Stromal cell of bone marrow (primary cell): ENCODE measurements at regions not wholly inside any gene's neighbourhood (a gene's known extent, or its start where the extent isn't known, plus 50 kb on each side); places are given as distances from the start of the nearest gene placed in this dataset.

ENCODE experiments used
- DNase-seq: peaks from one replicate; pipeline ENCODE4 v3.0.0-alpha.2; 2012; ENCODE audit warnings: low read depth

GRCh38 chr4:24105327-24106038 lies 215.6 kb upstream of the PPARGC1A start:
- DNase-seq, result peak; percentile 96

- no peak for DNase-seq
Observed at GRCh38 chr4:24104158-24104565, 214.3 kb upstream of the PPARGC1A start.

- DNase-seq, result peak; percentile 52
Observed at GRCh38 chr4:24103434-24104157, 213.7 kb upstream of the PPARGC1A start.

- no peak for DNase-seq
Observed at GRCh38 chr4:24102621-24103020, 212.8 kb upstream of the PPARGC1A start.

GRCh38 chr4:24096603-24097002 lies 206.8 kb upstream of the PPARGC1A start:
- no peak for DNase-seq

GRCh38 chr4:24094726-24095125 lies 204.9 kb upstream of the PPARGC1A start:
- DNase-seq, result no peak

- DNase-seq, result no peak
Observed at GRCh38 chr4:24093446-24093845, 203.6 kb upstream of the PPARGC1A start.

GRCh38 chr4:24091639-24092233 lies 201.9 kb upstream of the PPARGC1A start:
- DNase-seq, result no peak

GRCh38 chr4:24089851-24090534 lies 200.1 kb upstream of the PPARGC1A start:
- no peak for DNase-seq

- no peak for DNase-seq
Observed at GRCh38 chr4:24080871-24081270, 191.0 kb upstream of the PPARGC1A start.

GRCh38 chr4:24078347-24078962 lies 188.6 kb upstream of the PPARGC1A start:
- no peak for DNase-seq

- DNase-seq, result no peak
Observed at GRCh38 chr4:24076811-24077210, 187.0 kb upstream of the PPARGC1A start.

GRCh38 chr4:24073948-24074347 lies 184.1 kb upstream of the PPARGC1A start:
- DNase-seq, result no peak

- no peak for DNase-seq
Observed at GRCh38 chr4:24071612-24072372, 181.9 kb upstream of the PPARGC1A start.

GRCh38 chr4:24070117-24070516 lies 180.3 kb upstream of the PPARGC1A start:
- DNase-seq, result no peak

GRCh38 chr4:24067367-24068193 lies 177.7 kb upstream of the PPARGC1A start:
- DNase-seq, result no peak

GRCh38 chr4:24065974-24066373 lies 176.1 kb upstream of the PPARGC1A start:
- no peak for DNase-seq

- no peak for DNase-seq
Observed at GRCh38 chr4:24063731-24064130, 173.9 kb upstream of the PPARGC1A start.

- no peak for DNase-seq
Observed at GRCh38 chr4:24060932-24061331, 171.1 kb upstream of the PPARGC1A start.

GRCh38 chr4:24059839-24060238 lies 170.0 kb upstream of the PPARGC1A start:
- no peak for DNase-seq
